ENCODE measurements at regions not wholly inside any gene's neighbourhood (a gene's known extent, or its start where the extent isn't known, plus 50 kb on each side); places are given as distances from the start of the nearest gene placed in this dataset.

- Histone ChIP-seq H3K9me3 (ENCODE audit: control insufficient read depth, insufficient read depth, low read depth, low read length) (no peaks in the 10 kb centered on the region; the same call in 1 of the 2 replicates), H3K4me1 (ENCODE audit: control insufficient read depth, insufficient read depth, low read length) (no peaks in the 10 kb centered on the region), H3K36me3 (ENCODE audit: control insufficient read depth in 2 of 2, insufficient read depth in 1 of 2, low read length in 2 of 2) (no peaks in the 10 kb centered on the region), H3K27ac (ENCODE audit: extremely low read depth, low read depth, low read length) (no peak overlapping the region), H3K4me3 (ENCODE audit: low read depth, low read length) (no peak overlapping the region)
- POLR2A ChIA-PET = no interaction called here
- CTCF ChIA-PET = no interaction called here
- TF ChIP-seq ZNF121 (tag by site-specific recombination; IDR thresholded peaks at IDR 0.05) (no peak), ATF2 (tag by site-specific recombination; IDR thresholded peaks at IDR 0.05; ENCODE audit: low read depth) (no peak), REPIN1 (tag by site-specific recombination; IDR thresholded peaks at IDR 0.05; ENCODE audit: low read depth) (no peak), PRDM4 (tag by site-specific recombination; IDR thresholded peaks at IDR 0.05) (no peak)
Observed at GRCh38 chr2:16204251-16204650, 263.9 kb downstream of the MYCN start.

- no peaks in the 10 kb centered on the region for H3K4me1 ChIP-seq (ENCODE audit: control insufficient read depth, insufficient read depth, low read length)
- H3K9me3 ChIP-seq (ENCODE audit: control insufficient read depth, insufficient read depth, low read depth, low read length) = no peaks in the 10 kb centered on the region; the same call in 1 of the 2 replicates
- no peak overlapping the region for H3K27ac ChIP-seq (ENCODE audit: extremely low read depth, low read depth, low read length)
- ChIA-PET POLR2A (no interaction called here), CTCF (no interaction called here)
- H3K4me3 ChIP-seq (ENCODE audit: low read depth, low read length) = no peak overlapping the region
- no peaks in the 10 kb centered on the region for H3K36me3 ChIP-seq (ENCODE audit: control insufficient read depth in 2 of 2, insufficient read depth in 1 of 2, low read length in 2 of 2)
- TF ChIP-seq ZNF398 (tag by site-specific recombination; IDR thresholded peaks at IDR 0.05) (no peak), REST (tag by site-specific recombination; IDR thresholded peaks at IDR 0.05) (no peak), KLF9 (tag by site-specific recombination; IDR thresholded peaks at IDR 0.05; ENCODE audit: low read depth) (no peak), OVOL3 (tag by site-specific recombination; IDR thresholded peaks at IDR 0.05) (no peak), OSR2 (tag by site-specific recombination; IDR thresholded peaks at IDR 0.05) (no peak), ZBTB8A (tag by site-specific recombination; IDR thresholded peaks at IDR 0.05) (no peak), ZNF184 (tag by site-specific recombination; IDR thresholded peaks at IDR 0.05) (no peak), ZNF169 (tag by site-specific recombination; IDR thresholded peaks at IDR 0.05) (no peak), ZNF148 (tag by site-specific recombination; IDR thresholded peaks at IDR 0.05; ENCODE audit: borderline replicate concordance) (no peak), ZNF596 (tag by site-specific recombination; IDR thresholded peaks at IDR 0.05) (no peak), FEZF1 (tag by site-specific recombination; IDR thresholded peaks at IDR 0.05) (no peak), PATZ1 (tag by site-specific recombination; IDR thresholded peaks at IDR 0.05) (no peak), ZNF785 (tag by site-specific recombination; IDR thresholded peaks at IDR 0.05) (no peak), ZSCAN23 (tag by site-specific recombination; IDR thresholded peaks at IDR 0.05) (no peak), ZSCAN5A (tag by site-specific recombination; IDR thresholded peaks at IDR 0.05) (no peak), ZIC2 (tag by site-specific recombination; IDR thresholded peaks at IDR 0.05) (no peak)
Observed at GRCh38 chr2:16203691-16204090, 263.3 kb downstream of the MYCN start.
